ENCODE measurements at regions not wholly inside any gene's neighbourhood (a gene's known extent, or its start where the extent isn't known, plus 50 kb on each side); places are given as distances from the start of the nearest gene placed in this dataset.

- DNase-seq = no peak
- Mint-ChIP-seq H3K27me3 (no peaks in the 10 kb centered on the region), H3K9me3 (peaks cover 7% of the 10 kb centered on the region), H3K27ac (no peak overlapping the region), H3K36me3 (ENCODE audit: low read depth) (no peaks in the 10 kb centered on the region), H3K4me3 (no peak overlapping the region), H3K4me1 (no peaks in the 10 kb centered on the region)
- TF ChIP-seq CTCF (IDR thresholded peaks at IDR 0.05) = no peak
- ChIA-PET CTCF (no interaction called here), POLR2A (no interaction called here)
- ATAC-seq (ENCODE audit: low read depth) = no peak
- intact Hi-C loops (cut with micrococcal nuclease) = no loop called here
These were observed 821.8 kb downstream of the GALC start for GRCh38 chr14:87171141-87171540.

GRCh38 chr14:87170179-87170578 lies 822.8 kb downstream of the GALC start:
- H3K27me3 Mint-ChIP-seq = no peaks in the 10 kb centered on the region
- ATAC-seq (ENCODE audit: low read depth) (no peak), DNase-seq (no peak)
- POLR2A ChIA-PET = no interaction called here
- no peak overlapping the region for H3K27ac Mint-ChIP-seq
- H3K9me3 Mint-ChIP-seq = peaks cover 7% of the 10 kb centered on the region
- no peaks in the 10 kb centered on the region for H3K36me3 Mint-ChIP-seq (ENCODE audit: low read depth)
- no peaks in the 10 kb centered on the region for H3K4me1 Mint-ChIP-seq
- intact Hi-C loops (cut with micrococcal nuclease) = no loop called here
- no peak overlapping the region for H3K4me3 Mint-ChIP-seq
- TF ChIP-seq CTCF (IDR thresholded peaks at IDR 0.05) = no peak
- CTCF ChIA-PET = no interaction called here

- no peak for TF ChIP-seq CTCF (IDR thresholded peaks at IDR 0.05)
- ATAC-seq (ENCODE audit: low read depth) (no peak), DNase-seq (no peak)
- no peaks in the 10 kb centered on the region for H3K27me3 Mint-ChIP-seq
- ChIA-PET POLR2A (no interaction called here), CTCF (no interaction called here)
- H3K36me3 Mint-ChIP-seq (ENCODE audit: low read depth) = no peaks in the 10 kb centered on the region
- no peaks in the 10 kb centered on the region for H3K4me1 Mint-ChIP-seq
- no peak overlapping the region for H3K4me3 Mint-ChIP-seq
- intact Hi-C loops (cut with micrococcal nuclease) = no loop called here
- no peak overlapping the region for H3K27ac Mint-ChIP-seq
- H3K9me3 Mint-ChIP-seq = peaks cover 7% of the 10 kb centered on the region
These were observed 823.6 kb downstream of the GALC start for GRCh38 chr14:87169362-87169761.

- TF ChIP-seq CTCF (IDR thresholded peaks at IDR 0.05) = no peak
- no peak for DNase-seq
- no peaks in the 10 kb centered on the region for H3K4me1 Mint-ChIP-seq
- no peaks in the 10 kb centered on the region for H3K27me3 Mint-ChIP-seq
- no peak overlapping the region for H3K27ac Mint-ChIP-seq
- POLR2A ChIA-PET = no interaction called here
- intact Hi-C loops (cut with micrococcal nuclease) = no loop called here
- no peak for ATAC-seq (ENCODE audit: low read depth)
- no peak overlapping the region for H3K4me3 Mint-ChIP-seq
- H3K36me3 Mint-ChIP-seq (ENCODE audit: low read depth) = no peaks in the 10 kb centered on the region
- CTCF ChIA-PET = no interaction called here
- H3K9me3 Mint-ChIP-seq = peaks cover 3% of the 10 kb centered on the region
These were observed 831.5 kb downstream of the GALC start for GRCh38 chr14:87161502-87161901.

GRCh38 chr14:87160989-87161388 lies 832.0 kb downstream of the GALC start:
- Mint-ChIP-seq H3K27me3 (no peaks in the 10 kb centered on the region), H3K4me1 (no peaks in the 10 kb centered on the region), H3K36me3 (ENCODE audit: low read depth) (no peaks in the 10 kb centered on the region), H3K27ac (no peak overlapping the region), H3K9me3 (peaks cover 3% of the 10 kb centered on the region), H3K4me3 (no peak overlapping the region)
- no peak for DNase-seq
- intact Hi-C loops (cut with micrococcal nuclease) = no loop called here
- no peak for ATAC-seq (ENCODE audit: low read depth)
- no peak for TF ChIP-seq CTCF (IDR thresholded peaks at IDR 0.05)
- POLR2A ChIA-PET = no interaction called here
- CTCF ChIA-PET = no interaction called here
